ENCODE measurements at regions not wholly inside any gene's neighbourhood (a gene's known extent, or its start where the extent isn't known, plus 50 kb on each side); places are given as distances from the start of the nearest gene placed in this dataset.

GRCh38 chr5:125327676-125328075, 581.2 kb upstream of the ZNF608 start:
- Histone ChIP-seq H3K9me3 (no peaks in the 10 kb centered on the region), H3K36me3 (no peaks in the 10 kb centered on the region), H3K27me3 (no peaks in the 10 kb centered on the region), H3K4me1 (peaks cover 0 to 7% (median 3%) of the 10 kb centered on the region in 4 donors), H3K4me3 (no peak overlapping the region), H3K27ac (no peak overlapping the region)
- no peak for TF ChIP-seq POLR2AphosphoS5 (IDR thresholded peaks at IDR 0.05)
- no peak for TF ChIP-seq EP300 (IDR thresholded peaks at IDR 0.05; ENCODE audit: low read depth)
- intact Hi-C loops (cut with DNase I; ENCODE audit: low total_unique reads), result no loop called here
- 69 to 78% methylated on average over 3 of the region's 3 CpGs for WGBS, 2 donors (ENCODE audit: low coverage in 1 of 2)
- in situ Hi-C loops (cut with MboI; ENCODE audit: low pct_ligation_motif_present in 1 of 4, low pct_unique_long_range_greater_than_20kb in 1 of 4, low sequenced_read_pairs in 3 of 4), result no loop called here
- no peak for DNase-seq

- Histone ChIP-seq H3K27ac (no peak overlapping the region), H3K9me3 (no peaks in the 10 kb centered on the region), H3K4me3 (no peak overlapping the region), H3K27me3 (no peaks in the 10 kb centered on the region), H3K36me3 (no peaks in the 10 kb centered on the region), H3K4me1 (no peaks in the 10 kb centered on the region)
- in situ Hi-C loops (cut with MboI; ENCODE audit: low pct_ligation_motif_present in 1 of 4, low pct_unique_long_range_greater_than_20kb in 1 of 4, low sequenced_read_pairs in 3 of 4), result no loop called here
- DNase-seq, result no peak
- WGBS, 2 donors (ENCODE audit: low coverage in 1 of 2), result 86 to 90% methylated on average over 1 of the region's 1 CpG
- TF ChIP-seq POLR2A (IDR thresholded peaks at IDR 0.05) (no peak), EP300 (IDR thresholded peaks at IDR 0.05; ENCODE audit: low read depth) (no peak), POLR2AphosphoS5 (IDR thresholded peaks at IDR 0.05) (no peak), CTCF (IDR thresholded peaks at IDR 0.05) (no peak)
- intact Hi-C loops (cut with DNase I; ENCODE audit: low total_unique reads), result no loop called here
These were observed 585.7 kb upstream of the ZNF608 start for GRCh38 chr5:125331987-125332598.

- WGBS, 2 donors (ENCODE audit: low coverage in 1 of 2), result 39 to 56% methylated on average over 2 of the region's 2 CpGs
- in situ Hi-C loops (cut with MboI; ENCODE audit: low pct_ligation_motif_present in 1 of 4, low pct_unique_long_range_greater_than_20kb in 1 of 4, low sequenced_read_pairs in 3 of 4), result no loop called here
These were observed 587.0 kb upstream of the ZNF608 start for GRCh38 chr5:125333416-125333815.

GRCh38 chr5:125336401-125336800, 590.0 kb upstream of the ZNF608 start:
- Histone ChIP-seq H3K4me3 (no peak overlapping the region), H3K4me1 (no peaks in the 10 kb centered on the region), H3K27ac (no peak overlapping the region), H3K9me3 (no peaks in the 10 kb centered on the region), H3K36me3 (no peaks in the 10 kb centered on the region), H3K27me3 (no peaks in the 10 kb centered on the region)
- intact Hi-C loops (cut with DNase I; ENCODE audit: low total_unique reads), result no loop called here
- no peak for TF ChIP-seq CTCF (IDR thresholded peaks at IDR 0.05)
- no peak for TF ChIP-seq POLR2A (IDR thresholded peaks at IDR 0.05)
- no peak for TF ChIP-seq POLR2AphosphoS5 (IDR thresholded peaks at IDR 0.05)
- no peak for TF ChIP-seq EP300 (IDR thresholded peaks at IDR 0.05; ENCODE audit: low read depth)
- in situ Hi-C loops (cut with MboI; ENCODE audit: low pct_ligation_motif_present in 1 of 4, low pct_unique_long_range_greater_than_20kb in 1 of 4, low sequenced_read_pairs in 3 of 4), result no loop called here
- 39 to 50% methylated on average over 2 of the region's 2 CpGs for WGBS, 2 donors (ENCODE audit: low coverage in 1 of 2)
- DNase-seq, result no peak

More at GRCh38 chr5:125333416-125333815, 587.0 kb upstream of the ZNF608 start:
- no peak for TF ChIP-seq EP300 (IDR thresholded peaks at IDR 0.05; ENCODE audit: low read depth)
- no peak for TF ChIP-seq CTCF (IDR thresholded peaks at IDR 0.05)
- TF ChIP-seq POLR2AphosphoS5 (IDR thresholded peaks at IDR 0.05), result no peak
- TF ChIP-seq POLR2A (IDR thresholded peaks at IDR 0.05), result no peak
- Histone ChIP-seq H3K27ac (no peak overlapping the region), H3K9me3 (no peaks in the 10 kb centered on the region), H3K27me3 (no peaks in the 10 kb centered on the region), H3K36me3 (no peaks in the 10 kb centered on the region), H3K4me3 (no peak overlapping the region), H3K4me1 (no peaks in the 10 kb centered on the region)
- no peak for DNase-seq
- intact Hi-C loops (cut with DNase I; ENCODE audit: low total_unique reads), result no loop called here

- intact Hi-C loops (cut with DNase I; ENCODE audit: low total_unique reads) (no loop called here), in situ Hi-C loops (cut with MboI; ENCODE audit: low pct_ligation_motif_present in 1 of 4, low pct_unique_long_range_greater_than_20kb in 1 of 4, low sequenced_read_pairs in 3 of 4) (no loop called here)
- TF ChIP-seq CTCF (IDR thresholded peaks at IDR 0.05), result no peak
- TF ChIP-seq POLR2A (IDR thresholded peaks at IDR 0.05), result no peak
- TF ChIP-seq POLR2AphosphoS5 (IDR thresholded peaks at IDR 0.05), result no peak
- no peak for TF ChIP-seq EP300 (IDR thresholded peaks at IDR 0.05; ENCODE audit: low read depth)
- WGBS, 2 donors (ENCODE audit: low coverage in 1 of 2), result 67 to 70% methylated on average over 2 of the region's 2 CpGs
- no peak overlapping the region for H3K4me3 ChIP-seq
- no peak for DNase-seq
- H3K27ac ChIP-seq, result no peak overlapping the region
- H3K9me3 ChIP-seq, result no peaks in the 10 kb centered on the region
- no peaks in the 10 kb centered on the region for H3K4me1 ChIP-seq
- no peaks in the 10 kb centered on the region for H3K27me3 ChIP-seq
- H3K36me3 ChIP-seq, result no peaks in the 10 kb centered on the region
These were observed 590.9 kb upstream of the ZNF608 start for GRCh38 chr5:125337294-125337693.
